A204.1 (cell line): ENCODE measurements at regions not wholly inside any gene's neighbourhood (a gene's known extent, or its start where the extent isn't known, plus 50 kb on each side); places are given as distances from the start of the nearest gene placed in this dataset.
"Not testable (repeated sequence)": the region's sequence is repeated elsewhere in the genome, so short reads cannot be mapped to it uniquely, and the experiment has no call there.

Experiments used
- FAIRE-seq: peaks from 2 replicates; lab custom pipeline; 2012; peaks lifted over from hg19 to GRCh38; lab: Jason Lieb, UNC

GRCh38 chr9:21696411-21696871 lies 106.0 kb upstream of the MTAP start:
- no peak for FAIRE-seq

- FAIRE-seq = no peak
Observed at GRCh38 chr9:21708260-21708711, 94.2 kb upstream of the MTAP start.

GRCh38 chr9:21708856-21709255 lies 93.6 kb upstream of the MTAP start:
- FAIRE-seq = no peak

- peak; percentile 74 for FAIRE-seq
Observed at GRCh38 chr9:21709464-21710058, 92.9 kb upstream of the MTAP start.

GRCh38 chr9:21710548-21711191 lies 91.8 kb upstream of the MTAP start:
- no peak for FAIRE-seq

GRCh38 chr9:21711504-21711903 lies 90.9 kb upstream of the MTAP start:
- FAIRE-seq = no peak

- FAIRE-seq = no peak
Observed at GRCh38 chr9:21715408-21715807, 87.0 kb upstream of the MTAP start.

- no peak for FAIRE-seq
Observed at GRCh38 chr9:21720758-21721157, 81.7 kb upstream of the MTAP start.

- not testable (repeated sequence) for FAIRE-seq
Observed at GRCh38 chr9:21727411-21727810, 75.0 kb upstream of the MTAP start.

GRCh38 chr9:21728781-21729180 lies 73.7 kb upstream of the MTAP start:
- FAIRE-seq = no peak

GRCh38 chr9:21729648-21730047 lies 72.8 kb upstream of the MTAP start:
- FAIRE-seq = no peak

GRCh38 chr9:21730899-21731298 lies 71.5 kb upstream of the MTAP start:
- FAIRE-seq = no peak

- no peak for FAIRE-seq
Observed at GRCh38 chr9:21741151-21741550, 61.3 kb upstream of the MTAP start.

GRCh38 chr9:21744320-21744719 lies 58.1 kb upstream of the MTAP start:
- no peak for FAIRE-seq

- no peak for FAIRE-seq
Observed at GRCh38 chr9:21744841-21745240, 57.6 kb upstream of the MTAP start.

- FAIRE-seq = no peak
Observed at GRCh38 chr9:21746550-21746949, 55.9 kb upstream of the MTAP start.

GRCh38 chr9:21747175-21747574 lies 55.3 kb upstream of the MTAP start:
- FAIRE-seq = no peak

GRCh38 chr9:21750021-21750735 lies 52.3 kb upstream of the MTAP start:
- no peak for FAIRE-seq

GRCh38 chr9:21751998-21752397 lies 50.4 kb upstream of the MTAP start:
- FAIRE-seq = no peak
